GM18873 (cell line): ENCODE measurements at regions not wholly inside any gene's neighbourhood (a gene's known extent, or its start where the extent isn't known, plus 50 kb on each side); places are given as distances from the start of the nearest gene placed in this dataset.
"Not testable (repeated sequence)": the region's sequence is repeated elsewhere in the genome, so short reads cannot be mapped to it uniquely, and the experiment has no call there.

Experiments
- ATAC-seq: cut with Tn5 transposase; IDR thresholded peaks from one replicate; pipeline ENCODE4 v1.9.1; 2021; ENCODE audit warnings: mild to moderate bottlenecking, moderate library complexity, moderate number of reproducible peaks; ENCODE audit not compliant: unreplicated experiment, low FRiP score

GRCh38 chr13:80871481-80871880, 530.6 kb upstream of the SPRY2 start:
- no peak for ATAC-seq

- no peak for ATAC-seq
These were observed 529.3 kb upstream of the SPRY2 start for GRCh38 chr13:80870186-80870585.

- ATAC-seq, result no peak
These were observed 526.0 kb upstream of the SPRY2 start for GRCh38 chr13:80866921-80867320.

GRCh38 chr13:80865329-80865728, 524.4 kb upstream of the SPRY2 start:
- no peak for ATAC-seq

- ATAC-seq, result no peak
These were observed 521.5 kb upstream of the SPRY2 start for GRCh38 chr13:80862456-80862855.

GRCh38 chr13:80860845-80861244, 519.9 kb upstream of the SPRY2 start:
- ATAC-seq, result no peak

- no peak for ATAC-seq
These were observed 517.2 kb upstream of the SPRY2 start for GRCh38 chr13:80858131-80858530.

- ATAC-seq, result no peak
These were observed 516.4 kb upstream of the SPRY2 start for GRCh38 chr13:80857321-80857720.

GRCh38 chr13:80850771-80851170, 509.8 kb upstream of the SPRY2 start:
- ATAC-seq, result no peak

GRCh38 chr13:80844164-80844563, 503.2 kb upstream of the SPRY2 start:
- ATAC-seq, result no peak

GRCh38 chr13:80841414-80841813, 500.5 kb upstream of the SPRY2 start:
- no peak for ATAC-seq

- no peak for ATAC-seq
These were observed 499.5 kb upstream of the SPRY2 start for GRCh38 chr13:80840316-80840976.

GRCh38 chr13:80835902-80836301, 495.0 kb upstream of the SPRY2 start:
- no peak for ATAC-seq

- no peak for ATAC-seq
These were observed 489.5 kb upstream of the SPRY2 start for GRCh38 chr13:80830431-80830830.

- ATAC-seq, result no peak
These were observed 487.8 kb upstream of the SPRY2 start for GRCh38 chr13:80828759-80829158.

- no peak for ATAC-seq
These were observed 484.4 kb upstream of the SPRY2 start for GRCh38 chr13:80825276-80825675.

GRCh38 chr13:80824229-80824628, 483.3 kb upstream of the SPRY2 start:
- ATAC-seq, result no peak

GRCh38 chr13:80823472-80823871, 482.5 kb upstream of the SPRY2 start:
- ATAC-seq, result no peak

- no peak for ATAC-seq
These were observed 480.5 kb upstream of the SPRY2 start for GRCh38 chr13:80821466-80821865.

GRCh38 chr13:80817979-80818378, 477.1 kb upstream of the SPRY2 start:
- ATAC-seq, result no peak

- no peak for ATAC-seq
These were observed 473.6 kb upstream of the SPRY2 start for GRCh38 chr13:80814541-80814940.

GRCh38 chr13:80810294-80810693, 469.4 kb upstream of the SPRY2 start:
- ATAC-seq, result not testable (repeated sequence)

- ATAC-seq, result no peak
These were observed 462.0 kb upstream of the SPRY2 start for GRCh38 chr13:80802946-80803345.
